Kidney glomerular epithelial cell (primary cell): ENCODE measurements at regions not wholly inside any gene's neighbourhood (a gene's known extent, or its start where the extent isn't known, plus 50 kb on each side); places are given as distances from the start of the nearest gene placed in this dataset.
"Not testable (repeated sequence)": the region's sequence is repeated elsewhere in the genome, so short reads cannot be mapped to it uniquely, and the experiment has no call there.

Source experiments
- DNase-seq: peaks from one replicate; lab custom pipeline; 2025; lab: John Stamatoyannopoulos, UW

- DNase-seq, result no peak
Observed at GRCh38 chr7:8809320-8809719, 375.9 kb downstream of the NXPH1 start.

GRCh38 chr7:8817448-8818036 is 384.1 kb downstream of the NXPH1 start:
- DNase-seq, result no peak

- no peak for DNase-seq
Observed at GRCh38 chr7:8818406-8818805, 385.0 kb downstream of the NXPH1 start.

GRCh38 chr7:8822595-8822994 is 389.2 kb downstream of the NXPH1 start:
- no peak for DNase-seq

GRCh38 chr7:8823486-8823885 is 390.1 kb downstream of the NXPH1 start:
- no peak for DNase-seq

- DNase-seq, result no peak
Observed at GRCh38 chr7:8827329-8827728, 393.9 kb downstream of the NXPH1 start.

- no peak for DNase-seq
Observed at GRCh38 chr7:8829100-8829499, 395.7 kb downstream of the NXPH1 start.

GRCh38 chr7:8831376-8831775 is 398.0 kb downstream of the NXPH1 start:
- DNase-seq, result no peak

- DNase-seq, result no peak
Observed at GRCh38 chr7:8833355-8833754, 399.9 kb downstream of the NXPH1 start.

GRCh38 chr7:8841171-8841570 is 407.8 kb downstream of the NXPH1 start:
- no peak for DNase-seq

GRCh38 chr7:8871716-8872115 is 438.3 kb downstream of the NXPH1 start:
- no peak for DNase-seq

GRCh38 chr7:8881916-8882315 is 448.5 kb downstream of the NXPH1 start:
- DNase-seq, result no peak

- DNase-seq, result no peak
Observed at GRCh38 chr7:8885480-8886000, 452.1 kb downstream of the NXPH1 start.

- not testable (repeated sequence) for DNase-seq
Observed at GRCh38 chr7:8890346-8890745, 456.9 kb downstream of the NXPH1 start.

- no peak for DNase-seq
Observed at GRCh38 chr7:8893775-8894174, 460.4 kb downstream of the NXPH1 start.

GRCh38 chr7:8906396-8907075 is 473.1 kb downstream of the NXPH1 start:
- no peak for DNase-seq

GRCh38 chr7:8908889-8909288 is 475.5 kb downstream of the NXPH1 start:
- no peak for DNase-seq

- no peak for DNase-seq
Observed at GRCh38 chr7:8913682-8914081, 480.3 kb downstream of the NXPH1 start.

- no peak for DNase-seq
Observed at GRCh38 chr7:8921807-8922206, 488.4 kb downstream of the NXPH1 start.

- no peak for DNase-seq
Observed at GRCh38 chr7:8922726-8923125, 489.3 kb downstream of the NXPH1 start.

GRCh38 chr7:8923164-8923806 is 489.9 kb downstream of the NXPH1 start:
- DNase-seq, result no peak

- DNase-seq, result no peak
Observed at GRCh38 chr7:8931906-8932646, 498.7 kb downstream of the NXPH1 start.

- no peak for DNase-seq
Observed at GRCh38 chr7:8932751-8933150, 499.3 kb downstream of the NXPH1 start.
